WTC11 (cell line): ENCODE measurements at regions not wholly inside any gene's neighbourhood (a gene's known extent, or its start where the extent isn't known, plus 50 kb on each side); places are given as distances from the start of the nearest gene placed in this dataset.

Experiments
- ATAC-seq: fragments of 200-7000 bp; cut with Tn5 transposase; 2 replicates; pipeline ENCODE4 v1.10.0; 2021; ENCODE audit warnings: mild to moderate bottlenecking, moderate library complexity
- CTCF ChIA-PET: fragments of 300-600 bp; sonication (Branson Sonifier 250); formaldehyde crosslinking; loops from one replicate; lab custom pipeline; 2021; ENCODE audit warnings: antibody characterized with exemption; lab: Charles Lee
- POLR2A ChIA-PET: fragments of 350-600 bp; sonication (Branson Sonifier 250); formaldehyde crosslinking; loops from one replicate; lab custom pipeline; 2021; ENCODE audit warnings: antibody characterized with exemption; lab: Charles Lee
- DNase-seq: peaks from one replicate; pipeline ENCODE4 v3.0.0; 2021; ENCODE audit warnings: low spot score
- H3K27ac Mint-ChIP-seq: 2 replicates; pipeline ENCODE4 v1.8.0; 2021; ENCODE audit warnings: mixed read lengths
- H3K27me3 Mint-ChIP-seq: 2 replicates; pipeline ENCODE4 v1.8.0; 2021; ENCODE audit warnings: low read depth, mild to moderate bottlenecking, moderate library complexity, mixed read lengths
- H3K36me3 Mint-ChIP-seq: 2 replicates; pipeline ENCODE4 v1.8.0; 2021; ENCODE audit warnings: mixed read lengths
- H3K4me1 Mint-ChIP-seq: 2 replicates; pipeline ENCODE4 v1.8.0; 2022; ENCODE audit warnings: mixed read lengths
- H3K4me3 Mint-ChIP-seq: 2 replicates; pipeline ENCODE4 v1.8.0; 2021; ENCODE audit warnings: mild to moderate bottlenecking, moderate library complexity, mixed read lengths
- H3K9me3 Mint-ChIP-seq: 2 replicates; pipeline ENCODE4 v1.8.0; 2021; ENCODE audit warnings: mixed read lengths
- E2F1 ChIP-seq: sonication (generic); formaldehyde crosslinking; IDR thresholded peaks from 2 replicates; pipeline ENCODE4 v1.8.0; 2022; ENCODE audit warnings: mild to moderate bottlenecking, missing genetic modification reagents
- GTF2I ChIP-seq: fragments of 250-450 bp; sonication (Bioruptor Pico); conservative IDR thresholded peaks from 2 replicates; pipeline ENCODE4 v1.4.0; 2021; ENCODE audit warnings: mild to moderate bottlenecking
- KAT7 ChIP-seq: sonication (generic); formaldehyde crosslinking; IDR thresholded peaks from 2 replicates; pipeline ENCODE4 v1.8.1; 2023; ENCODE audit warnings: missing genetic modification reagents, mild to moderate bottlenecking, borderline replicate concordance
- MLX ChIP-seq: sonication (generic); formaldehyde crosslinking; IDR thresholded peaks from 2 replicates; pipeline ENCODE4 v1.8.1; 2023; ENCODE audit warnings: mild to moderate bottlenecking, missing genetic modification reagents, moderate library complexity
- MYBL2 ChIP-seq: sonication (generic); formaldehyde crosslinking; IDR thresholded peaks from 2 replicates; pipeline ENCODE4 v1.8.1; 2023; ENCODE audit warnings: mild to moderate bottlenecking, moderate library complexity, missing genetic modification reagents
- NFATC4 ChIP-seq: fragments of 250-450 bp; sonication (Bioruptor Pico); IDR thresholded peaks from 2 replicates; pipeline ENCODE4 v1.9.0; 2021; ENCODE audit warnings: mild to moderate bottlenecking
- NFYB ChIP-seq: sonication (generic); formaldehyde crosslinking; conservative IDR thresholded peaks from 2 replicates; pipeline ENCODE4 v1.8.0; 2022; ENCODE audit warnings: low read depth, missing genetic modification reagents
- NR2C2 ChIP-seq: sonication (generic); formaldehyde crosslinking; IDR thresholded peaks from 2 replicates; pipeline ENCODE4 v1.8.0; 2022; ENCODE audit warnings: mild to moderate bottlenecking, missing genetic modification reagents
- PRRX2 ChIP-seq: fragments of 250-450 bp; sonication (Bioruptor Pico); IDR thresholded peaks from 2 replicates; pipeline ENCODE4 v1.8.0; 2021; ENCODE audit warnings: mild to moderate bottlenecking
- RORB ChIP-seq: fragments of 250-450 bp; sonication (Bioruptor Pico); IDR thresholded peaks from 2 replicates; pipeline ENCODE4 v1.9.0; 2021; ENCODE audit warnings: mild to moderate bottlenecking
- SMAD3 ChIP-seq: sonication (generic); formaldehyde crosslinking; IDR thresholded peaks from 2 replicates; pipeline ENCODE4 v1.8.0; 2022; ENCODE audit warnings: missing genetic modification reagents, mild to moderate bottlenecking, borderline replicate concordance
- SMAD4 ChIP-seq: sonication (generic); formaldehyde crosslinking; IDR thresholded peaks from 2 replicates; pipeline ENCODE4 v1.8.0; 2022; ENCODE audit warnings: mild to moderate bottlenecking, missing genetic modification reagents
- TCF7 ChIP-seq: sonication (generic); formaldehyde crosslinking; IDR thresholded peaks from 2 replicates; pipeline ENCODE4 v1.8.0; 2022; ENCODE audit warnings: mild to moderate bottlenecking, low read depth, missing genetic modification reagents, moderate library complexity
- ZNF219 ChIP-seq: sonication (generic); formaldehyde crosslinking; IDR thresholded peaks from 2 replicates; pipeline ENCODE4 v1.8.0; 2023; ENCODE audit warnings: missing genetic modification reagents, mild to moderate bottlenecking, borderline replicate concordance
- ZNF281 ChIP-seq: sonication (generic); formaldehyde crosslinking; IDR thresholded peaks from 2 replicates; pipeline ENCODE4 v1.8.0; 2023; ENCODE audit warnings: mild to moderate bottlenecking, missing genetic modification reagents
- ZSCAN18 ChIP-seq: fragments of 250-450 bp; sonication (Bioruptor Pico); IDR thresholded peaks from 2 replicates; pipeline ENCODE4 v2.1.2; 2022; ENCODE audit warnings: mild to moderate bottlenecking, moderate library complexity
- TF ChIP-seq, protein P1 (sequence below): sonication (generic); formaldehyde crosslinking; IDR thresholded peaks from 2 replicates; pipeline ENCODE4 v1.8.1; 2022; ENCODE audit warnings: low read depth, mild to moderate bottlenecking, moderate library complexity, missing genetic modification reagents, borderline replicate concordance
- TF ChIP-seq, protein P2 (sequence below): sonication (generic); formaldehyde crosslinking; IDR thresholded peaks from 2 replicates; pipeline ENCODE4 v1.8.1; 2023; ENCODE audit warnings: mild to moderate bottlenecking, moderate library complexity, missing genetic modification reagents
- TF ChIP-seq, protein P3 (sequence below): fragments of 250-450 bp; sonication (Bioruptor Pico); conservative IDR thresholded peaks from 2 replicates; pipeline ENCODE4 v1.9.0; 2021; ENCODE audit warnings: mild to moderate bottlenecking
- TF ChIP-seq, protein P4 (sequence below): sonication (generic); formaldehyde crosslinking; IDR thresholded peaks from 2 replicates; pipeline ENCODE4 v1.8.1; 2022; ENCODE audit warnings: mild to moderate bottlenecking, moderate library complexity, missing genetic modification reagents

DNA sequence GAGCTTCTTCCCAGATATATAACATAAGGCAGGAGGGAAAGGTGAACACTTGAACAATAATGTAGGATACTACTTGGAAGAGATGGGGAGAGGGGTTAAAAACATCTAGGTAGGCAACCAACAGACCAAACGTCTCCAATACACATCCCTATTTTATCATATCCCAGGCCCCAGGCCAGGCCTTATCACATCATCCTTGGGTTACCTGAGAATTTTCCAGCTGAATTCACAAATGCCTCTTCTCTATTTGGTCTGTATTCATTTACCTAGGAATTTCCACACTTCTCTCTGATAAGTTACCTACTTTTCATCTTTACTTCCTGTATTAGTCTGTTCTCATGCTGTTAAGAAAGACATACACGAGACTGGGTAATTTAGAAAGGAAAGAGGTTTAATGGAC, 141.9 kb upstream of the C1orf21 start (continued):
- TF ChIP-seq SMAD4 (CRISPR knock-in tag) = no peak
- TF ChIP-seq, all 79 proteins: peak for 0

GRCh38 chr1:184247671-184248070, 139.2 kb upstream of the C1orf21 start:
- Mint-ChIP-seq H3K27me3 (no peaks in the 10 kb centered on the region; the same call in 1 of the 2 replicates), H3K36me3 (no peaks in the 10 kb centered on the region), H3K4me1 (no peaks in the 10 kb centered on the region), H3K9me3 (no peaks in the 10 kb centered on the region), H3K27ac (no peak overlapping the region), H3K4me3 (no peak overlapping the region)
- CTCF ChIA-PET = interaction anchor here (1.1 to 2.1 kb wide), 3 partner anchors 13 to 444 kb away, joined by 3 to 6 read pairs (median 4); no protein-coding TSS in a partner anchor
- no peak for DNase-seq
- POLR2A ChIA-PET = no interaction called here
- TF ChIP-seq MLX (CRISPR knock-in tag) = no peak
- no peak for TF ChIP-seq NR2C2 (CRISPR knock-in tag)
- no peak for TF ChIP-seq ZNF219 (CRISPR knock-in tag)
- no peak for TF ChIP-seq GTF2I
- TF ChIP-seq ZNF281 (CRISPR knock-in tag) = no peak
- TF ChIP-seq, protein P1, sequence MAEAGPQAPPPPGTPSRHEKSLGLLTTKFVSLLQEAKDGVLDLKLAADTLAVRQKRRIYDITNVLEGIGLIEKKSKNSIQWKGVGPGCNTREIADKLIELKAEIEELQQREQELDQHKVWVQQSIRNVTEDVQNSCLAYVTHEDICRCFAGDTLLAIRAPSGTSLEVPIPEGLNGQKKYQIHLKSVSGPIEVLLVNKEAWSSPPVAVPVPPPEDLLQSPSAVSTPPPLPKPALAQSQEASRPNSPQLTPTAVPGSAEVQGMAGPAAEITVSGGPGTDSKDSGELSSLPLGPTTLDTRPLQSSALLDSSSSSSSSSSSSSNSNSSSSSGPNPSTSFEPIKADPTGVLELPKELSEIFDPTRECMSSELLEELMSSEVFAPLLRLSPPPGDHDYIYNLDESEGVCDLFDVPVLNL (CRISPR knock-in tag) = no peak
- no peak for TF ChIP-seq E2F1 (CRISPR knock-in tag)
- TF ChIP-seq NFYB (CRISPR knock-in tag) = no peak
- TF ChIP-seq ZSCAN18 = no peak
- TF ChIP-seq, protein P2, sequence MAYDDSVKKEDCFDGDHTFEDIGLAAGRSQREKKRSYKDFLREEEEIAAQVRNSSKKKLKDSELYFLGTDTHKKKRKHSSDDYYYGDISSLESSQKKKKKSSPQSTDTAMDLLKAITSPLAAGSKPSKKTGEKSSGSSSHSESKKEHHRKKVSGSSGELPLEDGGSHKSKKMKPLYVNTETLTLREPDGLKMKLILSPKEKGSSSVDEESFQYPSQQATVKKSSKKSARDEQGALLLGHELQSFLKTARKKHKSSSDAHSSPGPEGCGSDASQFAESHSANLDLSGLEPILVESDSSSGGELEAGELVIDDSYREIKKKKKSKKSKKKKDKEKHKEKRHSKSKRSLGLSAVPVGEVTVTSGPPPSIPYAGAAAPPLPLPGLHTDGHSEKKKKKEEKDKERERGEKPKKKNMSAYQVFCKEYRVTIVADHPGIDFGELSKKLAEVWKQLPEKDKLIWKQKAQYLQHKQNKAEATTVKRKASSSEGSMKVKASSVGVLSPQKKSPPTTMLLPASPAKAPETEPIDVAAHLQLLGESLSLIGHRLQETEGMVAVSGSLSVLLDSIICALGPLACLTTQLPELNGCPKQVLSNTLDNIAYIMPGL (CRISPR knock-in tag) = no peak
- TF ChIP-seq RORB (CRISPR knock-in tag) = no peak
- TF ChIP-seq KAT7 (CRISPR knock-in tag) = no peak
- TF ChIP-seq MYBL2 = no peak
- no peak for TF ChIP-seq TCF7
- no peak for TF ChIP-seq PRRX2 (CRISPR knock-in tag)
- TF ChIP-seq SMAD3 (CRISPR knock-in tag) = no peak
- TF ChIP-seq NFATC4 (CRISPR knock-in tag) = no peak
- TF ChIP-seq, protein P3, sequence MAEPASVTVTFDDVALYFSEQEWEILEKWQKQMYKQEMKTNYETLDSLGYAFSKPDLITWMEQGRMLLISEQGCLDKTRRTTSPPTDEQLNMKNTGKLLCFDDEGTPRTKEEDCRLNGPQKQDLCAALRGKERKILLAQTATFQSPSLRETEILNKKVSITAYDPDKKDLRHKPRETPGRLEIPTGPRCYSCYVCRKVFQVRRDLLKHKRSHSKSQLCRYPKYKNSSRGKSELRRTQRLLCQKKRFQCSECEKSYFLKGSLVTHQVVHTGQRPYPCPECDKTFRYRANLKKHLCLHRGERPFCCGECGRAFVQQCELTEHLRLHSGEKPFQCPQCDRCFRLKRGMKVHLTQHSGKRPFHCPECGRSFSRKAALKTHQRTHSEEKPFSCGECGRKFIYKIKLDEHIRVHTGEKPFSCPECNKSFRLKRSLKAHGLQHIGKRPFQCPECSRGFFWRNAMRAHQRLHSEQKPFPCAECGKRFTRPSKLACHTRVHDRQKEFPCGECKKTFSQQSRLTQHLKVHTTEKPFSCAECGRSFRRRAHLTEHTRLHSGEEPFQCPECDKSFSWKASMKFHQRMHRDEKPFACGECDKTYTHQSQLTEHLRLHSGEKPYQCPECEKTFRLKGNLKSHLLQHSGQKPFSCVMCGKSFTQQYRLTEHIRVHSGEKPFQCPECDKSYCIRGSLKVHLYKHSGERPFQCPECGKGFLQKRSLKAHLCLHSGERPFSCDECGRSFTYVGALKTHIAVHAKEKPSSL (CRISPR knock-in tag) = no peak
- TF ChIP-seq, protein P4, sequence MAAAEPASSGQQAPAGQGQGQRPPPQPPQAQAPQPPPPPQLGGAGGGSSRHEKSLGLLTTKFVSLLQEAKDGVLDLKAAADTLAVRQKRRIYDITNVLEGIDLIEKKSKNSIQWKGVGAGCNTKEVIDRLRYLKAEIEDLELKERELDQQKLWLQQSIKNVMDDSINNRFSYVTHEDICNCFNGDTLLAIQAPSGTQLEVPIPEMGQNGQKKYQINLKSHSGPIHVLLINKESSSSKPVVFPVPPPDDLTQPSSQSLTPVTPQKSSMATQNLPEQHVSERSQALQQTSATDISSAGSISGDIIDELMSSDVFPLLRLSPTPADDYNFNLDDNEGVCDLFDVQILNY = no peak
- no peak for ATAC-seq
